CD8-positive, alpha-beta memory T cell (primary cell): ENCODE measurements at regions not wholly inside any gene's neighbourhood (a gene's known extent, or its start where the extent isn't known, plus 50 kb on each side); places are given as distances from the start of the nearest gene placed in this dataset.
"Not testable (repeated sequence)": the region's sequence is repeated elsewhere in the genome, so short reads cannot be mapped to it uniquely, and the experiment has no call there.

ENCODE experiments used
- CTCF ChIA-PET: fragments of 350-600 bp; sonication (Branson Sonifier 250); formaldehyde crosslinking; loops from one replicate; lab custom pipeline; 2021; ENCODE audit warnings: antibody characterized with exemption; lab: Charles Lee
- POLR2A ChIA-PET: fragments of 350-600 bp; sonication (Branson Sonifier 250); formaldehyde crosslinking; loops from one replicate; lab custom pipeline; 2021; ENCODE audit warnings: antibody characterized with exemption; lab: Charles Lee
- DNase-seq, 5 donors: peaks; one replicate each; pipeline versions ENCODE4 v3.0.0 to v3.0.0-alpha.2; 2020 to 2022; ENCODE audit warnings: mixed read lengths in 1 of 5
- H3K27ac ChIP-seq: one replicate; pipeline ENCODE4 v1.7.0; 2013; ENCODE audit warnings: low read depth, mild to moderate bottlenecking, low read length, moderate library complexity
- H3K27me3 ChIP-seq: 2 replicates; pipeline ENCODE4 v1.7.0; 2013; ENCODE audit warnings: low read length, mild to moderate bottlenecking; ENCODE audit not compliant: insufficient read depth, poor library complexity, severe bottlenecking
- H3K36me3 ChIP-seq: 2 replicates; pipeline ENCODE4 v1.7.0; 2013; ENCODE audit warnings: mild to moderate bottlenecking, low read length, moderate library complexity; ENCODE audit not compliant: insufficient read depth
- H3K4me1 ChIP-seq: 2 replicates; pipeline ENCODE4 v1.7.0; 2013; ENCODE audit warnings: mild to moderate bottlenecking, low read length, moderate library complexity; ENCODE audit not compliant: insufficient read depth
- H3K4me3 ChIP-seq: 2 replicates; pipeline ENCODE4 v1.7.0; 2013; ENCODE audit warnings: mild to moderate bottlenecking, low read length
- H3K9me3 ChIP-seq: 2 replicates; pipeline ENCODE4 v1.7.0; 2013; ENCODE audit warnings: mild to moderate bottlenecking, low read length
- H3K27ac Mint-ChIP-seq, 8 donors: one replicate each; pipeline ENCODE4 v1.8.0; 2020 to 2021; ENCODE audit warnings: mixed read lengths in 8 of 8, mild to moderate bottlenecking in 6 of 8, inconsistent platforms in 3 of 8, moderate library complexity in 3 of 8
- H3K27me3 Mint-ChIP-seq, 2 donors: one replicate each; pipeline ENCODE4 v1.8.0; 2020 to 2021; ENCODE audit warnings: mixed read lengths in 2 of 2, mild to moderate bottlenecking in 1 of 2, moderate library complexity in 1 of 2
- H3K36me3 Mint-ChIP-seq, 3 donors: one replicate each; pipeline ENCODE4 v1.8.0; 2020 to 2021; ENCODE audit warnings: mixed read lengths in 3 of 3, inconsistent platforms in 1 of 3, mild to moderate bottlenecking in 1 of 3
- H3K4me1 Mint-ChIP-seq, 3 donors: one replicate each; pipeline ENCODE4 v1.8.0; 2020 to 2021; ENCODE audit warnings: mixed read lengths in 3 of 3, inconsistent platforms in 1 of 3, mild to moderate bottlenecking in 1 of 3
- H3K4me3 Mint-ChIP-seq, 7 donors: one replicate each; pipeline ENCODE4 v1.8.0; 2020 to 2021; ENCODE audit warnings: mixed read lengths in 7 of 7, mild to moderate bottlenecking in 6 of 7, moderate library complexity in 4 of 7, inconsistent platforms in 2 of 7
- H3K9me3 Mint-ChIP-seq, 5 donors: one replicate each; pipeline ENCODE4 v1.8.0; 2020 to 2022; ENCODE audit warnings: mixed read lengths in 5 of 5, mild to moderate bottlenecking in 3 of 5, moderate library complexity in 2 of 5, inconsistent platforms in 1 of 5

- H3K4me1 Mint-ChIP-seq: no peaks in the 10 kb centered on the region
- H3K27ac Mint-ChIP-seq: no peak overlapping the region
- H3K27me3 Mint-ChIP-seq: no peaks in the 10 kb centered on the region
- H3K4me3 Mint-ChIP-seq: no peak overlapping the region
- no peak overlapping the region for H3K4me3 ChIP-seq
- H3K36me3 Mint-ChIP-seq: no peaks in the 10 kb centered on the region
- ChIA-PET POLR2A (no interaction called here), CTCF (no interaction called here)
- no peak for DNase-seq
- H3K9me3 ChIP-seq: no peaks in the 10 kb centered on the region
- H3K27ac ChIP-seq: no peak overlapping the region
- H3K9me3 Mint-ChIP-seq: peaks cover 3 to 26% (median 5%) of the 10 kb centered on the region in 5 donors
- no peaks in the 10 kb centered on the region for H3K36me3 ChIP-seq
- no peaks in the 10 kb centered on the region for H3K4me1 ChIP-seq
- no peaks in the 10 kb centered on the region for H3K27me3 ChIP-seq
Measured at GRCh38 chr10:109317746-109318366, 605.5 kb downstream of the XPNPEP1 start.

DNA sequence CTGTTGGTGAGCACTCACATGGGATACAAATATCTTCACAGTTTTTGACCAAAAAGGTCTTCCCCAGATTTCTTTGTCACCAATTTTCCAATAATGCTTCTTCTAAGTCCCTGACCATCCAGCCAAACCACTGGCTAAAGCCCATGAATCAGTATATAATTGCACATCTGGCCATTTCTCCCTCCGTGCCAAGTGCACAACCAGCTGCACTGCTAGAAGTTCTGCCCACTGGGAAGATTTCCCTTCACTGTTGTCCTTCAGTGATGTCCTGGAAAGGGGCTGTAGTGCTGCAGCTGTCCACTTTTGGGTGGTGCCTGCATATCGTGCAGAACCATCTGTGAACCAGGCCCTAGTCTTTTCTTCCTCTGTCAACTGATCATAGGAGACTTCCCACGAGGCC, 609.3 kb downstream of the XPNPEP1 start:
- H3K27ac Mint-ChIP-seq, POLR2A ChIA-PET: not testable (repeated sequence)

GRCh38 chr10:109312555-109312954, 610.8 kb downstream of the XPNPEP1 start:
- H3K27me3 ChIP-seq, H3K36me3 ChIP-seq, H3K9me3 ChIP-seq, H3K4me3 ChIP-seq, H3K4me1 ChIP-seq, H3K27me3 Mint-ChIP-seq, H3K27ac Mint-ChIP-seq, CTCF ChIA-PET, H3K4me1 Mint-ChIP-seq, H3K27ac ChIP-seq, POLR2A ChIA-PET, H3K4me3 Mint-ChIP-seq, H3K36me3 Mint-ChIP-seq, H3K9me3 Mint-ChIP-seq, DNase-seq: not testable (repeated sequence)

More for the DNA sequence above, 609.3 kb downstream of the XPNPEP1 start:
- H3K36me3 ChIP-seq, H3K9me3 ChIP-seq, DNase-seq, CTCF ChIA-PET, H3K4me3 Mint-ChIP-seq, H3K9me3 Mint-ChIP-seq, H3K27ac ChIP-seq, H3K4me1 ChIP-seq, H3K27me3 ChIP-seq, H3K27me3 Mint-ChIP-seq, H3K4me3 ChIP-seq, H3K36me3 Mint-ChIP-seq, H3K4me1 Mint-ChIP-seq: not testable (repeated sequence)

- no peak for DNase-seq
- Mint-ChIP-seq H3K36me3 (no peaks in the 10 kb centered on the region), H3K27me3 (no peaks in the 10 kb centered on the region), H3K27ac (no peak overlapping the region), H3K4me1 (no peaks in the 10 kb centered on the region), H3K4me3 (no peak overlapping the region), H3K9me3 (peaks cover 0 to 10% (median 4%) of the 10 kb centered on the region in 5 donors)
- Histone ChIP-seq H3K9me3 (no peaks in the 10 kb centered on the region), H3K36me3 (no peaks in the 10 kb centered on the region), H3K4me1 (no peaks in the 10 kb centered on the region), H3K27ac (no peak overlapping the region), H3K4me3 (no peak overlapping the region), H3K27me3 (no peaks in the 10 kb centered on the region)
- CTCF ChIA-PET: no interaction called here
- POLR2A ChIA-PET: no interaction called here
Measured at GRCh38 chr10:109308971-109309370, 614.3 kb downstream of the XPNPEP1 start.

- H3K27ac Mint-ChIP-seq, H3K36me3 ChIP-seq, H3K27ac ChIP-seq, H3K4me3 Mint-ChIP-seq, H3K4me1 Mint-ChIP-seq, H3K9me3 ChIP-seq, H3K27me3 ChIP-seq, H3K27me3 Mint-ChIP-seq, DNase-seq, CTCF ChIA-PET, H3K4me1 ChIP-seq, POLR2A ChIA-PET, H3K36me3 Mint-ChIP-seq, H3K4me3 ChIP-seq: not testable (repeated sequence)
- H3K9me3 Mint-ChIP-seq: peaks cover 0 to 11% (median 4%) of the 10 kb centered on the region in 5 donors
Measured at GRCh38 chr10:109307102-109307501, 616.2 kb downstream of the XPNPEP1 start.

DNA sequence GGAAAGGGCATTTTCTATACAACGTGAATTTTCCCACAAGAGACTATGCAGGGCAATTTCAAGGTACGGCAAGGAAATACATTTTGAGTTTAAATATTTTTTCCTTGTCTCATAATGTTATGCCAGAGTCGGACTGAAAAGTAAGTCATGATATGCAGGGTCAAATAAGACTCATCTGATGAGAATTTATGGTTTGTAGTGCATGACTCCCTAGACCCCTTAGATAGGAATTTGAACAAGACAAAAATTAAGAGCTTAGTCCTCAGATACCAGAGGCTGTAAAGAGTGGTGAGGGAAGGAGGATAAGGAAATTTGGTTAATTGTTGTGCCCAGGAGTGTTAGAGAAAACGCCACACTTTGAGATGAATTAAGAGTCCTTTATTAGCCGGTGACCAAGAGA, 616.6 kb downstream of the XPNPEP1 start:
- Mint-ChIP-seq H3K9me3 (peaks cover 0 to 11% (median 4%) of the 10 kb centered on the region in 5 donors), H3K27ac (no peak overlapping the region), H3K4me1 (no peaks in the 10 kb centered on the region), H3K36me3 (no peaks in the 10 kb centered on the region), H3K27me3 (no peaks in the 10 kb centered on the region), H3K4me3 (no peak overlapping the region)
- H3K36me3 ChIP-seq: no peaks in the 10 kb centered on the region
- no peak for DNase-seq
- H3K9me3 ChIP-seq: no peaks in the 10 kb centered on the region
- H3K27me3 ChIP-seq: no peaks in the 10 kb centered on the region
- no peak overlapping the region for H3K4me3 ChIP-seq
- ChIA-PET CTCF (no interaction called here), POLR2A (no interaction called here)
- no peaks in the 10 kb centered on the region for H3K4me1 ChIP-seq
- H3K27ac ChIP-seq: no peak overlapping the region

GRCh38 chr10:109287858-109288257, 635.5 kb downstream of the XPNPEP1 start:
- H3K9me3 ChIP-seq: no peaks in the 10 kb centered on the region
- no peaks in the 10 kb centered on the region for H3K4me1 ChIP-seq
- POLR2A ChIA-PET: no interaction called here
- Mint-ChIP-seq H3K4me1 (no peaks in the 10 kb centered on the region), H3K36me3 (no peaks in the 10 kb centered on the region), H3K9me3 (peaks cover 4 to 20% (median 9%) of the 10 kb centered on the region in 5 donors), H3K4me3 (no peak overlapping the region), H3K27me3 (no peaks in the 10 kb centered on the region), H3K27ac (no peak overlapping the region)
- H3K27me3 ChIP-seq: no peaks in the 10 kb centered on the region
- CTCF ChIA-PET: no interaction called here
- H3K4me3 ChIP-seq: no peak overlapping the region
- DNase-seq: no peak
- no peak overlapping the region for H3K27ac ChIP-seq
- no peaks in the 10 kb centered on the region for H3K36me3 ChIP-seq

DNA sequence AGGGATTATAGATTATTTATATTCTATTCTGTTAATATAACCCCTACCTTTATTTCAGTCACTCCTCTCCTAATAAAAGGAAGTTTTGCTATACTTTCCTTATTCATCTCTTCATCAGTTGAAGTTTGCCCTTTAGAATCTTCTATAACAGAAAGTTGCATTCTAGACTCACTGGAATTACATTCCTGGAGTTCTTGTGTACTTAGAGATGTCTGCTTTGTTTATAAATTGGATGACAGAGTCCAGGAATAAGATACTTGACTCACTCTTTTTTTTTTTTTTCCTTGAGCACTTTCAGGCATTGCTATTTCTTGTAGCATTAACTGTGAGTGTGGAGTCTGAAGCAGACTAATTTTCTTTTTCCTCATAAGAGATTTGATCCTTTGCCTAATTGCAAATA, 640.8 kb downstream of the XPNPEP1 start:
- Mint-ChIP-seq H3K4me1 (no peaks in the 10 kb centered on the region), H3K4me3 (no peak overlapping the region), H3K9me3 (peaks cover 2 to 27% (median 3%) of the 10 kb centered on the region in 5 donors), H3K27ac (no peak overlapping the region), H3K36me3 (no peaks in the 10 kb centered on the region), H3K27me3 (no peaks in the 10 kb centered on the region)
- Histone ChIP-seq H3K36me3 (no peaks in the 10 kb centered on the region), H3K4me1 (no peaks in the 10 kb centered on the region), H3K27me3 (no peaks in the 10 kb centered on the region), H3K27ac (no peak overlapping the region), H3K4me3 (no peak overlapping the region), H3K9me3 (no peaks in the 10 kb centered on the region)
- DNase-seq: no peak
- POLR2A ChIA-PET: no interaction called here
- CTCF ChIA-PET: no interaction called here

DNA sequence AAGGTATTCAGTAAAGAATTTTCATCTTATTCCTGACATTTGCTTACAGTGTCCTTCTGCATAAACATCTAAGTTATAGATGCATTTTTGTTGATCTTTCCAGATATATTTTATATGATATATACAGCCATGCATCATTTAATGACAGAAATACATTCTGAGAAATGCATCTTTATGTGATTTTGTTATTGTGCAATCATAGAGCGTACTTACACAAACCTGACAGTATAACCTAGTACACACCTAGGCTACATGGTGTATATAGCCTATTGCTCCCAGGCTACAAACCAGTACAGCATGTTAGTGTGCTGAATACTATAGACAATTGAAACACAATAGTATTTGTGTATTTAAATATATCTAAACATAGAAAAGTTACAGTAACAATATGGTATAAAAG, 642.0 kb downstream of the XPNPEP1 start:
- ChIA-PET CTCF (no interaction called here), POLR2A (no interaction called here)
- Histone ChIP-seq H3K4me1 (no peaks in the 10 kb centered on the region), H3K9me3 (no peaks in the 10 kb centered on the region), H3K4me3 (no peak overlapping the region), H3K36me3 (no peaks in the 10 kb centered on the region), H3K27ac (no peak overlapping the region), H3K27me3 (no peaks in the 10 kb centered on the region)
- DNase-seq: no peak
- Mint-ChIP-seq H3K9me3 (peaks cover 0 to 27% (median 0%) of the 10 kb centered on the region in 5 donors), H3K36me3 (no peaks in the 10 kb centered on the region), H3K4me1 (no peaks in the 10 kb centered on the region), H3K4me3 (no peak overlapping the region), H3K27ac (no peak overlapping the region), H3K27me3 (no peaks in the 10 kb centered on the region)
